Loucy (cell line): ENCODE measurements at regions not wholly inside any gene's neighbourhood (a gene's known extent, or its start where the extent isn't known, plus 50 kb on each side); places are given as distances from the start of the nearest gene placed in this dataset.

Experiments
- EZH2phosphoT487 ChIP-seq: fragments of 200-600 bp; IDR thresholded peaks from 2 replicates; pipeline ENCODE4 v1.6.1; 2018; ENCODE audit warnings: antibody characterized with exemption, mild to moderate bottlenecking, moderate library complexity, borderline replicate concordance
- TF ChIP-seq, protein P1 (sequence below): fragments of 200-600 bp; sonication (generic); conservative IDR thresholded peaks from 2 replicates; pipeline ENCODE4 v1.5.1; 2014; ENCODE audit warnings: mild to moderate bottlenecking, antibody characterized with exemption, low read length

DNA sequence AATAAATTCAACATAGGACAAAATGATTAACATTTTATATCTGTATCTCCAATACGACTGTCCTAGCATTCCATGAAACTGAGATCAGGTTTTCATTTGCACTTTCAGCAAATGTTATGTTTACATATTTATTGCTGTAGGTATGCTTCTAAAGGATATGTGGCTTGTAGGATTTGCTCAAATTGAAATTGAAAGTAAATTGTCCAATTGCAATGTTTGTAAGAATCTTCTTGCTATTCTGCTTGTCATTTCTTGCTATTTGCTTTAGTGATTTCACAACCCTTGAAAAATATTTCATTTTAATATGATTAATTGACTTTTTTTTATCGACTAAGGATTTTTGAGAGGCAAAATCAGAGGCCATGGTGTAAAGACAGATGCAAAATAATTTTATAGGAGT, 904.2 kb upstream of the RAG2 start:
- TF ChIP-seq, protein P1, sequence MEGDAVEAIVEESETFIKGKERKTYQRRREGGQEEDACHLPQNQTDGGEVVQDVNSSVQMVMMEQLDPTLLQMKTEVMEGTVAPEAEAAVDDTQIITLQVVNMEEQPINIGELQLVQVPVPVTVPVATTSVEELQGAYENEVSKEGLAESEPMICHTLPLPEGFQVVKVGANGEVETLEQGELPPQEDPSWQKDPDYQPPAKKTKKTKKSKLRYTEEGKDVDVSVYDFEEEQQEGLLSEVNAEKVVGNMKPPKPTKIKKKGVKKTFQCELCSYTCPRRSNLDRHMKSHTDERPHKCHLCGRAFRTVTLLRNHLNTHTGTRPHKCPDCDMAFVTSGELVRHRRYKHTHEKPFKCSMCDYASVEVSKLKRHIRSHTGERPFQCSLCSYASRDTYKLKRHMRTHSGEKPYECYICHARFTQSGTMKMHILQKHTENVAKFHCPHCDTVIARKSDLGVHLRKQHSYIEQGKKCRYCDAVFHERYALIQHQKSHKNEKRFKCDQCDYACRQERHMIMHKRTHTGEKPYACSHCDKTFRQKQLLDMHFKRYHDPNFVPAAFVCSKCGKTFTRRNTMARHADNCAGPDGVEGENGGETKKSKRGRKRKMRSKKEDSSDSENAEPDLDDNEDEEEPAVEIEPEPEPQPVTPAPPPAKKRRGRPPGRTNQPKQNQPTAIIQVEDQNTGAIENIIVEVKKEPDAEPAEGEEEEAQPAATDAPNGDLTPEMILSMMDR, result no peak
- TF ChIP-seq EZH2phosphoT487, result no peak
